Panc1 (cell line): ENCODE measurements at regions not wholly inside any gene's neighbourhood (a gene's known extent, or its start where the extent isn't known, plus 50 kb on each side); places are given as distances from the start of the nearest gene placed in this dataset.

ENCODE experiments used
- POLR2AphosphoS5 ChIP-seq: IDR thresholded peaks from 2 replicates; pipeline ENCODE4 v1.6.1; 2012; ENCODE audit warnings: mild to moderate bottlenecking, low read depth, low read length, moderate library complexity
- REST ChIP-seq, 2 experiments: IDR thresholded peaks; 2 replicates each; pipeline ENCODE4 v1.6.1; 2011 to 2012; ENCODE audit warnings: low read depth in 2 of 2, control low read depth in 1 of 2, low read length in 1 of 2, mild to moderate bottlenecking in 1 of 2, moderate library complexity in 1 of 2; ENCODE audit not compliant: insufficient read depth in 1 of 2
- SIN3A ChIP-seq: IDR thresholded peaks from 2 replicates; pipeline ENCODE4 v1.6.1; 2012; ENCODE audit warnings: low read depth, mild to moderate bottlenecking, low read length, moderate library complexity, borderline replicate concordance; ENCODE audit not compliant: insufficient read depth
- TF ChIP-seq, protein P1 (sequence below): fragments of 450-650 bp; IDR thresholded peaks from 2 replicates; pipeline ENCODE4 v1.5.1; 2017; ENCODE audit warnings: mild to moderate bottlenecking

DNA sequence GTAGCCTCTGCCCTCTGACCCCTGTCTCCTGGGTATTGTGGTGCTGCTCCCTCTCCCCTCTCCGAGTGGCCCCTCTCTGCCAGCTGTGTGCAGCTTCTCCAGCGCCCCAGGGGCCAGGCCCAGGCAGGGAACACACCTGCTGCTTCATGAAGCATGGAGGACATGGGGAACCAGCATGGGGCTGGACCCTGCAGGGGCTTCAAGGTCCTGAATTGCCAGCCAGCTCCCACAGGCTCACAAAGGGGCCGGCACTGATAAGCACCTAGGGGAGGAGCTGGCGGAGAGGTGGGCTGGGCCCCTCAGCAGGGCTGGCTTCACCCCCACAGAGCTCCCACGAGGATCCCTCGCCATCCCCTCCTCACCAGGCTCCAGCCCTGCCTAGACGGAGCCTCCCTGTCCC lies 77.4 kb upstream of the GPC1 start:
- TF ChIP-seq, protein P1, sequence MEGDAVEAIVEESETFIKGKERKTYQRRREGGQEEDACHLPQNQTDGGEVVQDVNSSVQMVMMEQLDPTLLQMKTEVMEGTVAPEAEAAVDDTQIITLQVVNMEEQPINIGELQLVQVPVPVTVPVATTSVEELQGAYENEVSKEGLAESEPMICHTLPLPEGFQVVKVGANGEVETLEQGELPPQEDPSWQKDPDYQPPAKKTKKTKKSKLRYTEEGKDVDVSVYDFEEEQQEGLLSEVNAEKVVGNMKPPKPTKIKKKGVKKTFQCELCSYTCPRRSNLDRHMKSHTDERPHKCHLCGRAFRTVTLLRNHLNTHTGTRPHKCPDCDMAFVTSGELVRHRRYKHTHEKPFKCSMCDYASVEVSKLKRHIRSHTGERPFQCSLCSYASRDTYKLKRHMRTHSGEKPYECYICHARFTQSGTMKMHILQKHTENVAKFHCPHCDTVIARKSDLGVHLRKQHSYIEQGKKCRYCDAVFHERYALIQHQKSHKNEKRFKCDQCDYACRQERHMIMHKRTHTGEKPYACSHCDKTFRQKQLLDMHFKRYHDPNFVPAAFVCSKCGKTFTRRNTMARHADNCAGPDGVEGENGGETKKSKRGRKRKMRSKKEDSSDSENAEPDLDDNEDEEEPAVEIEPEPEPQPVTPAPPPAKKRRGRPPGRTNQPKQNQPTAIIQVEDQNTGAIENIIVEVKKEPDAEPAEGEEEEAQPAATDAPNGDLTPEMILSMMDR, result no peak
- TF ChIP-seq POLR2AphosphoS5 (no peak), SIN3A (no peak), REST (IDR thresholded peaks at IDR 0.05; ENCODE audit: insufficient read depth in 1 of 2, low read depth in 2 of 2, low read length in 1 of 2) (no peak)
